ENCODE measurements at regions not wholly inside any gene's neighbourhood (a gene's known extent, or its start where the extent isn't known, plus 50 kb on each side); places are given as distances from the start of the nearest gene placed in this dataset.

- Histone ChIP-seq H3K9ac (ENCODE audit: low read length) (no peak overlapping the region), H3K36me3 (replicated peaks in 1 of 2; ENCODE audit: control extremely low read depth in 1 of 2, control insufficient read depth in 1 of 2, extremely low read depth in 1 of 2, insufficient read depth in 2 of 2, low read length in 1 of 2) (no peaks in the 10 kb centered on the region), H3K4me3 (ENCODE audit: control extremely low read depth in 1 of 5, extremely low read depth in 1 of 5, insufficient read depth in 1 of 5, low read depth in 2 of 5, low read length in 4 of 5) (no peak overlapping the region), H3K27ac (ENCODE audit: low read length in 2 of 2) (no peak overlapping the region), H3K9me3 (ENCODE audit: control extremely low read depth in 1 of 3, control insufficient read depth in 2 of 3, insufficient read depth in 1 of 3, low read length in 2 of 3) (no peaks in the 10 kb centered on the region), H3K4me2 (replicated peaks; ENCODE audit: low read depth, low read length, poor library complexity, severe bottlenecking) (no peak overlapping the region), H2AFZ (ENCODE audit: insufficient read depth, low read depth, low read length, poor library complexity, severe bottlenecking) (no peak overlapping the region), H3K4me1 (ENCODE audit: control insufficient read depth in 2 of 2, insufficient read depth in 2 of 2, low read length in 2 of 2) (peaks cover 23 to 30% of the 10 kb centered on the region in 2 donors), H3K79me2 (ENCODE audit: control insufficient read depth, insufficient read depth, low read length) (no peaks in the 10 kb centered on the region), H3K27me3 (replicated peaks in 1 of 4; ENCODE audit: control extremely low read depth in 1 of 4, control insufficient read depth in 3 of 4, insufficient read depth in 4 of 4, low read length in 3 of 4) (no peaks in the 10 kb centered on the region), H4K20me1 (ENCODE audit: control insufficient read depth, insufficient read depth, low read length, poor library complexity, severe bottlenecking) (no peaks in the 10 kb centered on the region)
- H3K27me3 Mint-ChIP-seq: no peaks in the 10 kb centered on the region
- ChIA-PET CTCF (no interaction called here), POLR2A (no interaction called here)
- ATAC-seq (ENCODE audit: low read depth): no peak
- H3K4me3 Mint-ChIP-seq: no peak overlapping the region
- intact Hi-C loops (cut with micrococcal nuclease): no loop called here
- WGBS (ENCODE audit: insufficient coverage): 100% methylated on average over 1 of the region's 9 CpGs
- DNase-seq: no peak
- peak overlapping the region; percentile 20 for H3K27ac Mint-ChIP-seq
- TF ChIP-seq CTCF (IDR thresholded peaks at IDR 0.05) (no peak), EZH2 (IDR thresholded peaks at IDR 0.05; ENCODE audit: borderline replicate concordance, insufficient read depth, low read depth, low read length, poor library complexity, severe bottlenecking) (no peak)
- H3K9me3 Mint-ChIP-seq (ENCODE audit: insufficient read depth): no peaks in the 10 kb centered on the region
- H3K4me1 Mint-ChIP-seq: peaks cover 38% of the 10 kb centered on the region
Observed at GRCh38 chr3:195009616-195010015, 261.3 kb downstream of the XXYLT1 start.

- H3K9me3 ChIP-seq (ENCODE audit: control extremely low read depth in 1 of 3, control insufficient read depth in 2 of 3, insufficient read depth in 1 of 3, low read length in 2 of 3): no peaks in the 10 kb centered on the region
- no peak overlapping the region for H3K4me2 ChIP-seq (replicated peaks; ENCODE audit: low read depth, low read length, poor library complexity, severe bottlenecking)
- H3K27ac ChIP-seq (ENCODE audit: low read length in 2 of 2): no peak overlapping the region
- no peaks in the 10 kb centered on the region for H3K9me3 Mint-ChIP-seq (ENCODE audit: insufficient read depth)
- 91% methylated on average over 5 of the region's 10 CpGs for WGBS (ENCODE audit: insufficient coverage)
- H3K4me1 ChIP-seq (ENCODE audit: control insufficient read depth in 2 of 2, insufficient read depth in 2 of 2, low read length in 2 of 2): peaks cover 23 to 30% of the 10 kb centered on the region in 2 donors
- DNase-seq (no peak), ATAC-seq (ENCODE audit: low read depth) (no peak)
- no peaks in the 10 kb centered on the region for H3K27me3 ChIP-seq (replicated peaks in 1 of 4; ENCODE audit: control extremely low read depth in 1 of 4, control insufficient read depth in 3 of 4, insufficient read depth in 4 of 4, low read length in 3 of 4)
- H3K9ac ChIP-seq (ENCODE audit: low read length): no peak overlapping the region
- no peaks in the 10 kb centered on the region for H3K36me3 ChIP-seq (replicated peaks in 1 of 2; ENCODE audit: control extremely low read depth in 1 of 2, control insufficient read depth in 1 of 2, extremely low read depth in 1 of 2, insufficient read depth in 2 of 2, low read length in 1 of 2)
- ChIA-PET POLR2A (no interaction called here), CTCF (no interaction called here)
- H3K79me2 ChIP-seq (ENCODE audit: control insufficient read depth, insufficient read depth, low read length): no peaks in the 10 kb centered on the region
- no peaks in the 10 kb centered on the region for H3K27me3 Mint-ChIP-seq
- peaks cover 38% of the 10 kb centered on the region for H3K4me1 Mint-ChIP-seq
- H3K4me3 Mint-ChIP-seq: no peak overlapping the region
- H4K20me1 ChIP-seq (ENCODE audit: control insufficient read depth, insufficient read depth, low read length, poor library complexity, severe bottlenecking): no peaks in the 10 kb centered on the region
- TF ChIP-seq CTCF (IDR thresholded peaks at IDR 0.05): no peak
- TF ChIP-seq EZH2 (IDR thresholded peaks at IDR 0.05; ENCODE audit: borderline replicate concordance, insufficient read depth, low read depth, low read length, poor library complexity, severe bottlenecking): no peak
- H2AFZ ChIP-seq (ENCODE audit: insufficient read depth, low read depth, low read length, poor library complexity, severe bottlenecking): no peak overlapping the region
- no peak overlapping the region for H3K4me3 ChIP-seq (ENCODE audit: control extremely low read depth in 1 of 5, extremely low read depth in 1 of 5, insufficient read depth in 1 of 5, low read depth in 2 of 5, low read length in 4 of 5)
- intact Hi-C loops (cut with micrococcal nuclease): no loop called here
- peak overlapping the region; percentile 20 for H3K27ac Mint-ChIP-seq
Observed at GRCh38 chr3:195010551-195011100, 260.3 kb downstream of the XXYLT1 start.

Measured in B cell (primary cell).